ENCODE measurements at regions not wholly inside any gene's neighbourhood (a gene's known extent, or its start where the extent isn't known, plus 50 kb on each side); places are given as distances from the start of the nearest gene placed in this dataset.
"Not testable (repeated sequence)": the region's sequence is repeated elsewhere in the genome, so short reads cannot be mapped to it uniquely, and the experiment has no call there.

DNA sequence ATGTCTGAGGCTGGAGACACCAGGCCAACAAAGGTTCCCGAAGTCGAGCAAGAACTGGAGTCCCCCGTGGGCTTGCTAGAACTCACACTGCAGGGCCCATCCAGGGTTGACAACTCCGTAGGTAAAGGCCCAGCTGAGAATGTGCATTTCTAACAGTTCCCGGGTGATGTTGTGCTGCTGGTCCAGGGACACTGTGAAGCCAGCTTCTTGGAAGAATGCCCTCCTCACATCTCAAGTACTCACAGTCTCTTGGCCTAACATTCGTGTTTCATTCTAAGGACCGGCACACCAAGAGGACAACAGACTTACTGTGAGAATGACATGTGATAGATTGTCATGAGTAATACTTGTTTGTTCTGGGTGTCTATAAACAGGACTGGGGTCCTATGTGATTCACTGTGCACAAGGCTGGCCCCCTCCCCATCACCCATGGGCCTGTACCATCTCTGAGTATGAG, 682.3 kb upstream of the IGFBP3 start:
- H3K27ac ChIP-seq, result peak overlapping the region; percentile 61 to 89 (median 82)
- peak; percentile 20 to 43 (median 38) for ATAC-seq
- no peak overlapping the region for H3K4me3 ChIP-seq
- H3K4me1 ChIP-seq, result peaks cover 3 to 38% (median 24%) of the 10 kb centered on the region in 12 donors
- no peak for TF ChIP-seq POLR2A (IDR thresholded peaks at IDR 0.05)
- TF ChIP-seq CTCF (IDR thresholded peaks at IDR 0.05), result no peak
- WGBS, 4 donors, result 56 to 63% (median 60%) methylated on average over 7 of the region's 7 CpGs
- H3K36me3 ChIP-seq, result no peaks in the 10 kb centered on the region
- no peaks in the 10 kb centered on the region for H3K27me3 ChIP-seq
- intact Hi-C loops (cut with DNase I), result loop anchor here in 5 of 10 donors (5.0 to 10.0 kb wide), 10 partner anchors 149 to 679 kb away; partner anchors contain the start of gene IGFBP3 (in 1 of the 5)
- H3K9me3 ChIP-seq, result no peaks in the 10 kb centered on the region
- DNase-seq, result peak in 3 of 5 donors; percentile 18 to 40 (median 35)

DNA sequence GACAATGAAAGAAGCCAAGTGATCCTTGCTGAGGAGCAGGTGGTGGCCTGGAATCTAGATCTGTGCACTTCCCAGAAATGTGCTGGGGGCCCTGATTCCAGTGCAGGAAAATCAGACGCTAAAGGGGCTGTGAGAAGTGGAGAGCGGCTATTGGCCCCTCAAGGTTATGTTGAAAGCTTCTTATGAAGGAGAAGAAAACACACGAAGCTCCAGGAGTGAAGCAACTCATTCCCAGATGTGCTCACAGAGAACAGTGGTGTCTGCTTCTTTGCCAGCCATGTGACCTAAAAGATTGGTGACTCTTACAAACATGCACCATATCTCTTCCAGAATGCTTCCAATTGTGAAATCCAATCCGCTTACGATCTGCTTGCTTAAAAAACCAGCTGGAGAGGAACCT, 679.3 kb upstream of the IGFBP3 start:
- ATAC-seq (peak in 3 of 4 donors; percentile 26 to 53 (median 47)), DNase-seq (peak in 3 of 5 donors; percentile 17 to 50 (median 49))
- H3K36me3 ChIP-seq, result no peaks in the 10 kb centered on the region
- WGBS, 4 donors, result 80 to 82% (median 81%) methylated on average over 5 of the region's 5 CpGs
- no peak overlapping the region for H3K4me3 ChIP-seq
- no peaks in the 10 kb centered on the region for H3K27me3 ChIP-seq
- peak overlapping the region in 6 of 12 donors; percentile 8 to 54 (median 36) for H3K27ac ChIP-seq
- TF ChIP-seq CTCF (IDR thresholded peaks at IDR 0.05) (no peak), POLR2A (IDR thresholded peaks at IDR 0.05) (no peak)
- H3K9me3 ChIP-seq, result no peaks in the 10 kb centered on the region
- intact Hi-C loops (cut with DNase I), result loop anchor here in 5 of 10 donors (5.0 to 10.0 kb wide), 10 partner anchors 152 to 676 kb away; partner anchors contain the start of gene IGFBP3 (in 1 of the 5)
- H3K4me1 ChIP-seq, result peaks cover 3 to 37% (median 23%) of the 10 kb centered on the region in 12 donors

DNA sequence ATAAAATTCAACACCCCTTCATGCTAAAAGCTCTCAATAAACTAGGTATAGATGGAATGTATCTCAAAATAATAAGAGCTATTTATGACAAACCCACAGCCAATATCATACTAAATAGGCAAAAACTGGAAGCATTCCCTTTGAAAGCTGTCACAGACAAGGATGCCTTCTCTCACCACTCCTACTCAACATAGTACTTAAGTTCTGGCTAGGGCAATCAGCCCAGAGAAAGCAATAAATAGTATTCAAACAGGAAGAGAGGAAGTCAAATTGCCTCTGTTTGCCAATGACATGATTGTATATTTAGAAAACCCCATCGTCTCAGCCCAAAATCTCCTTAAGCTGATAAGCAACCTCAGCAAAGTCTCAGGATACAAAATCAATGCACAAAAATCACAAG, 673.8 kb upstream of the IGFBP3 start:
- DNase-seq; H3K36me3 ChIP-seq; H3K27ac ChIP-seq; H3K27me3 ChIP-seq; ATAC-seq; H3K4me3 ChIP-seq; intact Hi-C loops (cut with DNase I); H3K4me1 ChIP-seq: not testable (repeated sequence)
- 0 to 20% (median 14%) methylated on average over 1 of the region's 1 CpG for WGBS, 4 donors
- peaks cover 0 to 14% (median 0%) of the 10 kb centered on the region in 12 donors for H3K9me3 ChIP-seq

- H3K4me1 ChIP-seq; H3K27me3 ChIP-seq; ATAC-seq; H3K36me3 ChIP-seq; H3K27ac ChIP-seq; H3K4me3 ChIP-seq; intact Hi-C loops (cut with DNase I); DNase-seq: not testable (repeated sequence)
- 83 to 90% (median 86%) methylated on average over 8 to 10 of the region's 10 CpGs for WGBS, 4 donors
- H3K9me3 ChIP-seq, result peaks cover 0 to 14% (median 0%) of the 10 kb centered on the region in 12 donors
Observed at GRCh38 chr7:46590918-46591905, 670.1 kb upstream of the IGFBP3 start.

DNA sequence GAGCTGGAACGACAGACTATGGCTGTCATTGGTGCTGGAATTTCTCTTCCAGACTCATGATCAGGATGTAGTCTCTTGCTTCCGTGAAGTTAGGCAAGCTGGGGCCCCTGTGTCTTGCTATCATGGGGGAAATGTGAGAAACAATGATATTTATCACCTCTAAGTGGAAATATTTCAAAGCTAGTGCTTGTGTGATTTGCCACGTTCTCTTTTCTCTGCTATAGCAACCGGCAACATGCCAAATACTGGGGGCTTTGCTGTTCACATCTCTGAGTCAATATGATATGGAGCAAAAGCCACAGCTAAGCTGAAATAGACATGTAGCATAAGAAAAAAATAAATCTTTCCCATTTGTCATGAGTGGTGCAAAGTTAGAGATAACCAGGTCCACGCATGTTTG, 668.2 kb upstream of the IGFBP3 start:
- intact Hi-C loops (cut with DNase I), result no loop called here
- Histone ChIP-seq H3K27ac (no peak overlapping the region), H3K4me1 (no peaks in the 10 kb centered on the region), H3K9me3 (peaks cover 0 to 14% (median 0%) of the 10 kb centered on the region in 12 donors), H3K36me3 (no peaks in the 10 kb centered on the region), H3K4me3 (no peak overlapping the region), H3K27me3 (no peaks in the 10 kb centered on the region)
- TF ChIP-seq POLR2A (IDR thresholded peaks at IDR 0.05) (no peak), CTCF (IDR thresholded peaks at IDR 0.05) (no peak)
- DNase-seq, result no peak
- no peak for ATAC-seq
- WGBS, 4 donors, result 67 to 80% (median 73%) methylated on average over 5 of the region's 5 CpGs

Data from heart left ventricle (tissue), 16 donors.